ENCODE measurements at regions not wholly inside any gene's neighbourhood (a gene's known extent, or its start where the extent isn't known, plus 50 kb on each side); places are given as distances from the start of the nearest gene placed in this dataset.
A peak's percentile ranks its signal among the peaks of the same experiment; 100 is the strongest.

DNA sequence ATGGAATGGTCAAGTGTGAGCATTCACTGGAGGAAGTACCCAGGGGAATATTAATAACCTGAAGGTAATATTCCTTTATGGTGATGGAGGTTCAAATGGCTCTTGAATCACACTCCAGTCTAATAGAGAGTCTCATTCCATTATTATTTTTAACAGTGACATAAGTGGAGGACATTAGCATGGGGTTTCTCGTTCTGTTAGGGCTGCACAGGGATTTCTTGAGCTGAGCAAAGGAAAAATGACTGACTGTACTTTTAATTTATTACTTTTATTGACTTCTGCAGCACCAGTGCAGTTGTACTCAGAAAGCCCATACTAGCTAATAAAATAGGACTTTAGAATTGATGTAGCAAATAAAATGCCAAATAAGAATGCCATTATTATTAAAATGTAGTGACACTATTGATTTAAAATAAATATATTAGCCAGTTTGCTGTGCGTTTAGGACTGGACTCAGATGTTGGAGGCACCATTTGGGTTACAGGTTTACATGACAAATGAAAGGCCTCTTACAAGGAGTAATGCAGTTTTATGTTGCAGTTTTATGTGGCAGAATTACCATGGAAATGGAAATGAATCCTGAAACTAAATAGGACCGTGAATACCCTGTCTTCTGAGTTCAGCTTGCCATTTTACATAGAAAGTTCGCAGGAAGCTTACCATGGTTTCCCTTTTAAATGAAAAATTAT is 705.1 kb upstream of the GRM7 start:
- H3K4me3 Mint-ChIP-seq = no peak overlapping the region

GRCh38 chr3:6165951-6166350 is 695.0 kb upstream of the GRM7 start:
- TF ChIP-seq CTCF (IDR thresholded peaks at IDR 0.05; ENCODE audit: unreplicated experiment) = no peak
- H3K9me3 Mint-ChIP-seq = no peaks in the 10 kb centered on the region
- H3K36me3 Mint-ChIP-seq = no peaks in the 10 kb centered on the region
- peaks cover 22% of the 10 kb centered on the region for H3K4me1 Mint-ChIP-seq
- H3K4me3 Mint-ChIP-seq = no peak overlapping the region
- DNase-seq (ENCODE audit: low spot score in 2 of 2, unreplicated experiment in 2 of 2) = no peak
- H3K27me3 Mint-ChIP-seq (ENCODE audit: low read depth) = no peaks in the 10 kb centered on the region
- peak overlapping the region; percentile 86 for H3K27ac Mint-ChIP-seq

More for the DNA sequence above, 705.1 kb upstream of the GRM7 start:
- no peak for TF ChIP-seq CTCF (IDR thresholded peaks at IDR 0.05; ENCODE audit: unreplicated experiment)
- peaks cover 38% of the 10 kb centered on the region for H3K4me1 Mint-ChIP-seq
- H3K9me3 Mint-ChIP-seq = peaks cover 4% of the 10 kb centered on the region
- no peaks in the 10 kb centered on the region for H3K27me3 Mint-ChIP-seq (ENCODE audit: low read depth)
- H3K27ac Mint-ChIP-seq = no peak overlapping the region
- H3K36me3 Mint-ChIP-seq = no peaks in the 10 kb centered on the region
- no peak for DNase-seq (ENCODE audit: low spot score in 2 of 2, unreplicated experiment in 2 of 2)

DNA sequence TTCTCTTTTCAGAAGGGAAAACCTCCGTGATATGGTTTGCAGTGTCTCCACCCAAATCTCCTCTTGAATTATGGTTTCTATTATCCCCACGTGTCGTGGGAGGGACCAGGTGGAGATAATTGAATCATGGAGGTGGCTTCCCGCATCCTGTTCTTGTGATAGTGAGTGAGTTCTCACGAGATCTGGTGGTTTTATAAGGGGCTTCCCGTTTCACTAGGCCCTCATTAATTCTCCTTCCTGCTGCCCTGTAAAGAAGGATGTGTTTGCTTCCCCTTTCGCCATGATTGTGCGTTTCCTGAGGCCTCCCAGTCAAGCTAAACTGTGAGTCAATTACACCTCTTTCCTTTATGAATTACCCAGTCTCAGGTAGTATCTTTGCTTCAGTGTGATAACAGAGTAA is 692.7 kb upstream of the GRM7 start:
- H3K27ac Mint-ChIP-seq = no peak overlapping the region
- no peak for DNase-seq (ENCODE audit: low spot score in 2 of 2, unreplicated experiment in 2 of 2)
- peaks cover 17% of the 10 kb centered on the region for H3K4me1 Mint-ChIP-seq
- H3K27me3 Mint-ChIP-seq (ENCODE audit: low read depth) = no peaks in the 10 kb centered on the region
- H3K4me3 Mint-ChIP-seq = no peak overlapping the region
- no peaks in the 10 kb centered on the region for H3K9me3 Mint-ChIP-seq
- no peaks in the 10 kb centered on the region for H3K36me3 Mint-ChIP-seq
- TF ChIP-seq CTCF (IDR thresholded peaks at IDR 0.05; ENCODE audit: unreplicated experiment) = no peak

- H3K4me3 Mint-ChIP-seq = no peak overlapping the region
- peaks cover 6% of the 10 kb centered on the region for H3K9me3 Mint-ChIP-seq
These were observed 687.9 kb upstream of the GRM7 start for GRCh38 chr3:6172871-6173642.

DNA sequence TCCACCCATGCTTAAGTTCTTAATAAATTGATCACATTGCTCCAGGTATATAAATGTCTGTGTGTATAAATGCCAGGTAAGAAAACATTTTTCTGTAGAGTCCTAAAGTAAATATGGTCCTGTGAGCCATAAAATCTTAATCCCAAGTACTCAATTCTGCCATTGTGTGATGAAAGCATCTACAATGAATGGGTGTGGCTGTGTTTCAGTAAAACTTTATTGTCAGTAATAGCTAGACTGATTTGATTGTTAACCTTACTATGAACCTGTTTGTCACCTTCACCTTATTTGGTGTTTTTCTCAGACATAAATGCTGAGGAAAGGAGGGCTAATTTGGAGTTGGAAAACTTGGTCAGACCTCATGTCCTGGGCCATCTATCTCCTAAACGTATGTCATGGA is 683.5 kb upstream of the GRM7 start:
- peaks cover 10% of the 10 kb centered on the region for H3K4me1 Mint-ChIP-seq
- DNase-seq (ENCODE audit: low spot score in 2 of 2, unreplicated experiment in 2 of 2) = no peak
- no peaks in the 10 kb centered on the region for H3K27me3 Mint-ChIP-seq (ENCODE audit: low read depth)
- H3K36me3 Mint-ChIP-seq = no peaks in the 10 kb centered on the region
- no peak overlapping the region for H3K27ac Mint-ChIP-seq
- TF ChIP-seq CTCF (IDR thresholded peaks at IDR 0.05; ENCODE audit: unreplicated experiment) = no peak
- H3K9me3 Mint-ChIP-seq = peaks cover 6% of the 10 kb centered on the region
- no peak overlapping the region for H3K4me3 Mint-ChIP-seq

More at GRCh38 chr3:6172871-6173642, 687.9 kb upstream of the GRM7 start:
- Mint-ChIP-seq H3K4me1 (peaks cover 10% of the 10 kb centered on the region), H3K27me3 (ENCODE audit: low read depth) (no peaks in the 10 kb centered on the region), H3K36me3 (no peaks in the 10 kb centered on the region), H3K27ac (no peak overlapping the region)
- no peak for DNase-seq (ENCODE audit: low spot score in 2 of 2, unreplicated experiment in 2 of 2)
- TF ChIP-seq CTCF (IDR thresholded peaks at IDR 0.05; ENCODE audit: unreplicated experiment) = no peak

Data from mesothelial cell of epicardium (in vitro differentiated cells).